Activated CD4-positive, alpha-beta T cell treated with anti-CD3 and anti-CD28 coated beads for 48 hours (primary cell): ENCODE measurements at regions not wholly inside any gene's neighbourhood (a gene's known extent, or its start where the extent isn't known, plus 50 kb on each side); places are given as distances from the start of the nearest gene placed in this dataset.

Source experiments
- DNase-seq: peaks from one replicate; pipeline ENCODE4 v3.0.0-alpha.2; 2020

DNA sequence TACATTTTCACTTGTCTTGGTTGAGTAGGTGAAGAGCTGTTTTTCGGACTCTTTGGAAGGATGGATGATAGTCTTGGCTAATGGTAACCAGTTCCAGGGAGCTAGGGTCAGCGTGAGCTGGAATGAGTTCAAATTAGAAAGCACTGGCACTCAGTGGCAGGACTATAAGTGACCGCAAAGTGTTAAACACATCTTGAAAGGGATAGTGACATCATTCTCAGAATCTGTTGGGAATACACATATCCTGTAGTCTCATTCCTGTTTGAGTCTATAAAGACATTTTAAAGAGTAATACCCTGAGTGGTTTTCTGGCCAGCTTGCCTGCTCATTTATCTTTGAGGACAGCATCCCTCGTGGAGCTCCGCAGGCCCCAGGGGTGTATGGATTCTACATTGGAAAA, 56.7 kb upstream of the TMEM248 start:
- DNase-seq = no peak

DNA sequence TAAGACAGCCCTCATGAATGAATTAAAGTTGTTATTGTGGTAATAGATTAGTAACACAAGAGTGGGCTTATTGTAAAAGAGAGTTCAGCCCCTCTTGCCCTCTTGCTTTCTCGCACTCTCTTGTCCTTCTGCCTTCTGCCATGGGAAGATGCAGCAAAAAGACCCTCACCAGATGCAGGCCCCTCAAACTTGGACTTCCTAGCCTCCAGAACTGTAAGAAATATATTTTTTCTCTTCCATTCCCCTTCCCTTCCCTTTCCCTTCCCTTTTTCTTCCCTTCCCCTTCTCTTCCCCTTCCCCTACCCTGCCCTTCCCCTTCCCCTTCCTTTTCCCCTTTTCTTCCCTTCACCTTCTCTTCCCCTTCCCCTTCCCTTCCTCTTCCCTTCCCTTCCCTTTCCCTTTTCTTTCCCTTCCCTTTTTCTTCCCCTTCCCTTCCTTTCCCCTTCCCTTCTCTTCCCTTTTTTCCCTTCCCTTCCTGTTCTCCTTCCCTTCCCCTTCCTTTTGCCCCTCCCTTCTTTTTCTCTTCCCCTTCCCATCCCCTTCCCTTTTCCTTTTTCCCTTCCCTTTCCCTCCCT, 55.6 kb upstream of the TMEM248 start:
- DNase-seq = no peak

DNA sequence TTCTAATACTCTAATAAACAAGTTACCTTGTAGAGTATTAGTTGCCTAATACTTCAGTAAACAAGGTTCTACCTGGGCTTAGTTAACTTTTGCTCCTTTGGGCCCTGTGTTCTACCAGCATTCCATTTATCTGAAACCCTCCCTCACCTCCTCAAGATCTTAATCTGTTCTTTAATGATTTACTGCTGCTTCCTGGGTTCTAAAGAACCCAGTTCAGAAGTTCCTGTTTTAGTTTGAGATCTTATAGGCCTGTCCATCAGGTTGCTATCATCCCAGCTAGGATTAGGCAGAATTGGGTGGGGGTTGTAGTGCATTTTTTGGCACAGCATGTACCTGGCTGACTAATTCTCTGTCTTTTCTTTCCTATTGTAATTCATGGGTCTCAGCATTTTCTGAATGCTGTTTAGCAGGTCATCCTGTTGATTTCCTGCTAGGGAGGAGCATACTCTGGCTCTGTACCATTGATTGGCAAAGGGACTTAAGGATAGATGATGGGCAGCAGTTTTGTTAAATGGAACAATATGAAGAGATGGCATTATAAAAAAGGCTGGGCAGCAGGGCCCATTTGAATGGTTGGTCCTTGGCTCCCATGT, 53.7 kb upstream of the TMEM248 start:
- no peak for DNase-seq

DNA sequence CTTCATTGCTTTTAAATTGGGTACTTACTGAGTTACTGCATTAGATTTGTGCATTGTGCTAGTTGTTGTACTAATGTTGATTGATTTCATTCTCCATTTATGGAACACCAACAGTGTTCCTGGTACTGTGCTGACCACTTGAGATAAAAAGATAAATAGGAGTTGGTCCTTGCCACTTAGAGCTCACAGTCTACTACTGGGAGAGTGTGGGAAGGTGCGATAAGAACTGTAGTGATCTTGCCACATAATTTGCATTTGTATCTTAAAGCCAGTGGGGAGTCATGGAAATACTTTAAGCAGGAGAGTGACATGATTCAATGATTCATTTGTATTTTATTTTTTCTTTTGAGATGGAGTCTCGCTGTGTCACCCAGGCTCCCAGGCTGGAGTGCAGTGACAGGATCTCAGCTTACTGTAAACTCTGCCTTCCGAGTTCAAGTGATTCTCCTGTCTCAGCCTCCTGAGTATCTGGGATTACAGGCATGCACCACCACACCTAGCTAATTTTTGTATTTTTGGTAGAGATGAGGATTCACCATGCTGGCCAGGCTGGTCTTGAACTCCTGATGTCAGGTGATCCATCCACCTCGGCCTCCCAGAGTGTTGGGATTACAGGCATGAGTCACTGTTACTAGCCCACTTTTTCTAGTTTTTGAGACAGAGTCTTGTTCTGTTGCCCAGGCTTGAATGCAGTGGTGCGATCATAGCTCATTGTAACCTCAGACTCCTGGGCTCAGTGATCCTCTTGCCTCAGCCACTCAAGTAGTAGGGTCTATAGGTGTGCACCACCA, 51.2 kb upstream of the TMEM248 start:
- DNase-seq = peak; percentile 37

DNA sequence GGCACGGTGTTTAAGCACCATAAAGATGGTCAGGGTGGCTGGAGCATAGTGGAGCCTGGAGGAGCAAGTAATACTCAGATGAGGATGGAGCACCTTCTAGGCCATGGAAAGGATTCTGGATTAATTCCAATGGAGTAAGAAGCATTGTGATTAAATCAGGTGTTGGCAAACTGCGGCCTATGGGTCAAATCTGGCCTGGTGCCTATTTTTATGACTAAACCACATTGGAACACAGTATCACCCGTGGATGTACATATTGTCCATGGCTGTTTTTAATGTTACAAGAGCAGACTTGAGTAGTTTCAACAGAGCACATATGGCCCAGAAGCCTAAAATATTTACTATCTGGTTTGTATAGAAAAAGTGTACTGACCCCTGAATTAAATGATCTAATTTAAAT, 49.9 kb upstream of the TMEM248 start:
- DNase-seq = no peak
